HG02759 (cell line): ENCODE measurements at regions not wholly inside any gene's neighbourhood (a gene's known extent, or its start where the extent isn't known, plus 50 kb on each side); places are given as distances from the start of the nearest gene placed in this dataset.

Experiments
- ATAC-seq: cut with Tn5 transposase; IDR thresholded peaks from one replicate; pipeline ENCODE4 v1.9.1; 2021; ENCODE audit warnings: mild to moderate bottlenecking, moderate library complexity; ENCODE audit not compliant: unreplicated experiment

GRCh38 chr21:43277481-43278351 is 108.9 kb downstream of the CRYAA start:
- ATAC-seq: no peak

DNA sequence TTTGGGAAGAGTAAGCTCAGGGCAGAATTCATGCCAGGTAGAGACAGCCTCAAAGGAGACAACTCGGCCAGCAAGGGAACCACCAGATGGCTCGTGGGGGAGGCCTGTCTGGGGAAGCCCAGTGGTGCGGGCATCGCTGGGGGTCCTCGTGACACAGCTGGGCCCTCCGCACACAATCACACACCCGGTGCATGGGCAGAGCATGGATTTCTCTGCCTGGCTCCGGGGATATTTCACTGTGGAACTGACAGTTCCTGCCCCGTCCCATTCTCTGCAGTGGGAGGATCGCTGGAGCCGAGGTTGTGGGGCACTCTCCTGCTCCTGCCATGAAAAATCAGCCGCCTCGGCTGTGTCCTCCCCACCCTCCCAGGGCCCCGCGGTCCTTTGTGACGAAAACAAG is 108.0 kb downstream of the CRYAA start:
- no peak for ATAC-seq

DNA sequence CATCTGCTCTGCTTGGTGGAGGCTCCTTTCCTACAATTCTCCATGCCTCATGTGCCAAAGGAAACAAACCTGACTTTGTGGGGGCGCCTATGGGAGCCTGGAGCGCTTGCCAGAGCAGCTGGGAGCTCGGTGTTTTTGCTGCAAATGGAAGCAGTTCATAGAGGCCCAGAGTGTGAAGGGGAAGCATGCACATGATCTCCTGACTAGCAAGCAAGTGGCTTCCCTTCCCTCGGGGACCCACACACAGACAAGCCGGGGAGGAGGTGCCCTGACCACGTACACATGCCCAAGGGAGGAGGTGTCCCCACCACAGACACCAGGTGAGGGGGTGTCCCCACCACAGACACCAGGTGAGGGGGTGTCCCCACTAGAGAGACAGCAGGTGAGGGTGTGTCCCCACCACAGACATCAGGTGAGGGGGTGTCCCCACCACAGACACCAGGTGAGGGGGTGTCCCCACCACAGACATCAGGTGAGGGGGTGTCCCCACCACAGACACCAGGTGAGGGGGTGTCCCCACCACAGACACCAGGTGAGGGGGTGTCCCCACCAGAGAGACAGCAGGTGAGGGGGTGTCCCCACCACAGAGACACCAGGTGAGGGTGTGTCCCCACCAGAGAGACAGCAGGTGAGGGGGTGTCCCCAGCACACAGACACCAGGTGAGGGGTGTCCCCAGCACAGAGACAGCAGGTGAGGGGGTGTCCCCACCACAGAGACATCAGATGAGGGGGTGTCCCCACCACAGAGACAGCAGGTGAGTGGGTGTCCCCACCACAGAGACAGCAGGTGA is 106.8 kb downstream of the CRYAA start:
- no peak for ATAC-seq

GRCh38 chr21:43274946-43275310 is 106.1 kb downstream of the CRYAA start:
- ATAC-seq: no peak

DNA sequence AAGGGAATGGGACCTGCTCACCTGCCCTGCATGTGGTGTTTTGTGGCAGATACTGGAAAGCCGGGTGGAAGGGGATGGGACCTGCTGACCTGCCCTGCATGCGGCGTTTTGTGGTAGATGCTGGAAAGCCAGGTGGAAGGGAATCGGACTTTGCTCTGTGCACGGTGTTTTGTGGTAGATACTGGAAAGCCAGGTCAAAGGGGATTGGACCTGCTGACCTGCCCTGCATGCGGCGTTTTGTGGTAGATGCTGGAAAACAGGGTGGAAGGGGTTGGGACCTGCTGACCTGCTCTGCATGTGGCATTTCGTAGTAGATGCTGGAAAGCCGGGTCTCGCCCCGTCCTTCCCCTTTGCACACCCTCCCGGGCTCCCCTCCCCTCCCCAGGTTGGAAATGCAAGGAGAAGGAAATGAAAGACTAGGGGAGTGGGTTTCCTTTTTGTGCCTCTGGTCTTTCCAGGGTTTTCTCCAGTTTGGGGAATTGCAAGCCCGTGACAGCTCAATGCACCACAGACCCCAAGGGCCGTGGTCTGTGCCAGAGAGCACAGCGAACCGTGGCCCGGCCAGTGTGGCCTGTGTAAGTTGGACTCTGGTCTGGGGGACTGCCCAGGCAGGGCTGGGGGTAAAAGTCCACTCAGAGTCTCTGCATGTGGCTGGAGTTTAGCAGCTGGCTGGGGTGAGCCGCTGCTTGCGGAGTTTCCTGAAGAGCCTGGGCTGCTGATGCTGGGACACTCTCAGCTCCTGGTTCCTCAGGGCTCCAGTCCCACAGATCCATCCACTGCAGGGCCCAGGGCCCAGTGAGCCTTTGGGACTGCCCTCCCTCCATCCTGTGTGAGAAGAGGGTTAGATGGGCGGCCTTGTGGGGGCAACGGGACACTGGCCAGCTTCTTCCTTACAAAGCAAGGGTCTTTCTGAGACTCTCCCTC is 105.5 kb downstream of the CRYAA start:
- no peak for ATAC-seq

DNA sequence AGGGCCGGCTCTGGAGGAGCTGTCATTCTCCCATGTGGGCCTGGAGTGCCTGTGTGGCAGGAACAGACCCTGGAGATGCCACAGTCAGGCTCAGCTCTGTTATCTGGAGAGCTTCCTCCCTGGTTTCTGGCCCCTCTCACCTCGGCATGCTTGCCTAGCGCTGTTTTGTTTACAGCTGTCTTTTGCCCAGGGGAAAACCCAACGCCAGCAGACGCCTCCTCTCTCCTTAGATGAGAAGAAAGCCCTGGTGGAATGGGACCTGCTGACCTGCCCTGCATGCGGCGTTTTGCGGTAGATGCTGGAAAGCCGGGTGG is 104.9 kb downstream of the CRYAA start:
- ATAC-seq: no peak

- ATAC-seq: no peak
Observed at GRCh38 chr21:43273016-43273707, 104.4 kb downstream of the CRYAA start.

DNA sequence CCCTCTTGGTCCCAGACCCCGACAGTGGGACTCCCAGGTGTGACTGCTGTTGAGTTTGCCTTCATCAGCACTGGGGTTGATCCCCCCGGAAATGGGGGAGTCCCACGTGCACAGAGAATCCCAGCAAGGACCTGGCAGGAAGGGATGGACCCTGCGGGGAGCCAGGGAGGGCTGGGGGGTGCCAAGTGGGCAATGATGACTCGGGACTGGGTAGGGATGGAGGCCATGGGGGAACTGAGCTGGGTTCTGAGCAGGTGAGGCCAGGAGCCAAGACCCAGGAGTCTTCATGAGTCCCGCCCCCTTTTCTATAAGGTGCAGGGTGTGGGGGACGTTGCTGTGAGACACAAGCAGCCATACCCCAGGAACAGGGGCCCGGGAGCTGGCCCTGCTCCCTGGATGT is 103.8 kb downstream of the CRYAA start:
- ATAC-seq: no peak

DNA sequence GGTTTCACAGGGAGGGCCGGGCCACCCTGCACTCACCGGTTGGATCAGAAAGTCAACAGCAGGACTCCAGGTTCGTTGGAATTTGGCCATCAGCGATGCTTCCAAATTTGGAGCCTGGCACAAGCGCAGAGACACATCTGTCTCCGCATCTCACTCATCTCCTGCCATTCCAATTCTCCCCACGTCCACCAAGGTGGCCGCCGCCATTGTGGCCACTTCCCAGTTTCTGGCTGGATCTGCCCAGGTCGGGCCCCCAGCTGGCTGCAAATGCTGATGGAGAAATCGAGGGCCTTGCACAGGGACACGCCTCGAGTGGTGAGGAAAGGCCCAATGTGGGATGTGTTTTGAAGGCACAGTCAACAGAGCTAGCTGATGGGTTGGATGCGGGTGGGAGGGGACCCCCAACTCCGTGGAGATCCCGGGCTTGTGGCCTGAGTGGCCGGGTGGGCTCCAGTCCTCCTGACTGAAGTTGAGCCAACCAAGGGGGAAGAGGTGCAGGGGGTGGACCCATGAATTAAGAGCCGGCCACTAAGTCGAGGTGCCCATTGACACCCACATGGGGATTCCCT is 102.7 kb downstream of the CRYAA start:
- no peak for ATAC-seq

DNA sequence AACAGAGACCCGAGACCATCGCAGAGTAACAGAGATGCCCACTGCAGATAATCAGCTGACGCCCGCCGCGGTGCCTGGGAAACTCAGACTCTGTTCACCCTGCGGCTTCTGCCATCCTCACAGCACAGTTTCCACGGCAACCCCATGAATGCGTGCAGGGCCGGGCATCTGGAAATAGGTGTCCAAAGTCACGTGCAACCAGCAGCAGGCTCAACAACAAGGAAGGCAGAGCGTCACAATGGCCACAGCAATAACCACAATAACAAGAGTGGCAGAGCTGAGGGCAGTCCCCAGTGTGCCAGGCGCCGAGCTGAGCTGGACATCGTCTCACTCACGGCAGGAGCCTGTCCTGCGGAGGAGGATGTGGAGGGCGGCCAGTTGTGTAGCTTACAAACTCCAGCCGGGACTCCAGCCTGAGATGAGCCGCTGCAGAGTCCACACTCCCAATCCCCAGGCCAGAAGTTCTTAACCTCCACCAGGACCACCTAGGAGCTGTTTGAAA is 102.0 kb downstream of the CRYAA start:
- no peak for ATAC-seq

GRCh38 chr21:43269957-43270705 is 101.3 kb downstream of the CRYAA start:
- no peak for ATAC-seq

- ATAC-seq: no peak
Observed at GRCh38 chr21:43269440-43269839, 100.6 kb downstream of the CRYAA start.

DNA sequence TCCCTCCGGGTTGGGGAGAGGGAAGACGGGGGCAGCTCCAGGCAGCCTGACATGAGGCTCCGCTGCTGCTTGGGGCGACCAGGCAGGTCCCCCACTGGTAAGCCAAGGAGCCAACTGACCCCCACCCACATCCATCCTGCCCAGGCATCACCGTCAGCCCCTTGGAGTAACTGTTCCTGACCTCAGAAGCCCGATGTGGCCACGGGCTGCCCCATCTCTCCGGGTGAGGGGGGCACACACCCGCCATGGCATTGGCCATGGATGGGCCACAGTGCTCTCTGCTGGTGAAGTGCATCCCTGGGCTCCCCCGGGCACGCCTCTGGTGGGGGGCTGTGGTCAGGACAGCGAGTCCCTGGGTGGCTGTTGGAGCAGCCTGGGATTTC is 100.0 kb downstream of the CRYAA start:
- no peak for ATAC-seq

- no peak for ATAC-seq
Observed at GRCh38 chr21:43268086-43268803, 99.4 kb downstream of the CRYAA start.

DNA sequence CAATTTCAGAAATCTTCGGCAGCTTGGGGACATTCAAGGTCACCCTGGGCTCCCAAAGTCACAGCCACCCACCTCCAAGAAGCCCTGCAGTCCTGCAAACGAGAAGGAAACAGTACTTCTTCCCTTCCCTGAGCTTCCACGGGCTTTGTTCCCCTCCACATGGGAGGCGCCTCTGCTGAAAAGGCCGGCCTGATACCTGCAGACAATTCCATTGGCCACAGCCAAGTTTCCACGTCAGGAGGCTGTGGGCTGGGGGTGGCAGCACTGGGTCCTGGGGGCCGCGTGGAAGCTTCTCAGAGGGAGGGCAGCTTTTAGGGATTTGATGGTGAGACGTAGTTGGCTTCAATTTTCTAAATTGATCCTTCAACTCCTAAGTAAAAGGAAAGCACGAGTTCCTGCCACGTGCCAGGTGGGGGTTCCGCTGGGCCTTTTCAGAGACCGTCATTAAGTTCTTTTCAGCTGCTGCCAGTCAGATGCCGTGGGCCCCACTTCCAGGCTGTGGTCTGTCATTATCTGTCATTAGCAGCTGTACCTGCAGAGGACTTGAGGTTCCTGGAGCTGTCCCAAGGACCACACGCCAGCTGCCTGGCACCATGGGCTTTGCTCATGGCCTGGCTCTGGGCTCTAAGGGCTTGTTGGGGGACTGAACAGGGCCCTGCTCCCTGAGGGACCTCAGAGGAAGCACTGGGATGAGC is 98.7 kb downstream of the CRYAA start:
- ATAC-seq: no peak

DNA sequence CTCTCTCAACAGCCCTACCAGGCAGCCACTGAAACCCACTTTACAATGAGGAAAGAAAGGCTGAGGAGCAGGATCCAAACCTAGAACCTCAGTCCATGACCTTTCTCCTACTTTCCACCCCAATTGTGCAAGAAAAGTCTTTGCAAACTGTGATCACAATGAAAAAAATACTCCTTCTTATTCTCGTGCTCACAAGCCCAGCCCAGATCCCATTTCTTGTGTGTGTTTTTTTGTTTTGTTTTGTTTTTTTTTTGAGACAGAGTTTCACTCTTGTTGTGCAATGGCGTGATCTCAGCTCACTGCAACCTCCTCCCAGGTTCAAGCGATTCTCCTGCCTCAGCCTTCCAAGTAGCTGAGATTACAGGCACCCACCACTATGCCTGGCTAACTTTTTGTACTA is 97.7 kb downstream of the CRYAA start:
- no peak for ATAC-seq

DNA sequence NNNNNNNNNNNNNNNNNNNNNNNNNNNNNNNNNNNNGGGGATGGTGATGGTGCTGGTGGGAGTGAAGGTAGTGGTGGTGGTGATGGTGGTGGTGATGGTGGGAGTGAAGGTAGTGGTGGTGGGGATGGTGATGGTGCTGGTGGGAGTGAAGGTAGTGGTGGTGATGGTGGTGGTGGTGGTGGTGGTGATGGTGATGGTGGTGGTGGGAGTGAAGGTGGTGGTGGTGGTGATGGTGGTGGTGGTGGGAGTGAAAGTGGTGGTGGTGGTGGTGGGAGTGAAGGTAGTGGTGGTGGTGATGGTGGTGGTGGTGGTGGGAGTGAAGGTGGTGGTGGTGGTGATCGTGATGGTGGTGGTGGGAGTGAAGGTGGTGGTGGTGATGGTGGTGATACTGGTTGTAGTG is 93.6 kb downstream of the CRYAA start:
- no peak for ATAC-seq
